RWPE2 (cell line): ENCODE measurements at regions not wholly inside any gene's neighbourhood (a gene's known extent, or its start where the extent isn't known, plus 50 kb on each side); places are given as distances from the start of the nearest gene placed in this dataset.

Source experiments
- ATAC-seq: fragments of 200-7000 bp; cut with Tn5 transposase; 3 replicates; pipeline ENCODE4 v1.9.1; 2021; ENCODE audit warnings: low read depth
- DNase-seq: peaks from one replicate; pipeline ENCODE4 v3.0.0-alpha.2; 2020; ENCODE audit warnings: low spot score
- H3K27ac ChIP-seq: fragments of 450-650 bp; 2 replicates; pipeline ENCODE4 v1.5.1; 2017; ENCODE audit warnings: mild to moderate bottlenecking; ENCODE audit not compliant: poor library complexity, severe bottlenecking
- H3K27me3 ChIP-seq: fragments of 250-450 bp; sonication (Bioruptor Pico); 2 replicates; pipeline ENCODE4 v1.5.1; 2021; ENCODE audit warnings: mild to moderate bottlenecking, moderate library complexity; ENCODE audit not compliant: insufficient read depth, poor library complexity, severe bottlenecking
- H3K36me3 ChIP-seq: fragments of 250-450 bp; sonication (Bioruptor Pico); 2 replicates; pipeline ENCODE4 v1.5.1; 2020; ENCODE audit warnings: low read depth, mild to moderate bottlenecking, moderate library complexity
- H3K4me1 ChIP-seq: fragments of 250-450 bp; sonication (Bioruptor Pico); 2 replicates; pipeline ENCODE4 v1.5.1; 2021; ENCODE audit warnings: mild to moderate bottlenecking, moderate library complexity; ENCODE audit not compliant: insufficient read depth, poor library complexity, severe bottlenecking
- H3K4me3 ChIP-seq: fragments of 250-450 bp; sonication (Bioruptor Pico); 2 replicates; pipeline ENCODE4 v1.5.1; 2021; ENCODE audit warnings: mild to moderate bottlenecking, moderate library complexity; ENCODE audit not compliant: severe bottlenecking
- H3K9me3 ChIP-seq: fragments of 250-450 bp; sonication (Bioruptor Pico); 2 replicates; pipeline ENCODE4 v1.5.1; 2021; ENCODE audit warnings: mild to moderate bottlenecking, moderate library complexity; ENCODE audit not compliant: severe bottlenecking
- CTCF ChIP-seq: fragments of 450-650 bp; IDR thresholded peaks from one replicate; pipeline ENCODE4 v1.5.1; 2017; ENCODE audit warnings: mild to moderate bottlenecking, moderate library complexity; ENCODE audit not compliant: poor library complexity, severe bottlenecking

- no peak for ATAC-seq
Observed at GRCh38 chr4:163790231-163790630, 295.7 kb downstream of the TMA16 start.

GRCh38 chr4:163795885-163796284, 301.4 kb downstream of the TMA16 start:
- H3K4me3 ChIP-seq: no peak overlapping the region
- DNase-seq (no peak), ATAC-seq (no peak)
- H3K4me1 ChIP-seq: no peaks in the 10 kb centered on the region
- no peaks in the 10 kb centered on the region for H3K9me3 ChIP-seq
- no peak overlapping the region for H3K27ac ChIP-seq
- no peak for TF ChIP-seq CTCF
- H3K36me3 ChIP-seq: no peaks in the 10 kb centered on the region
- no peaks in the 10 kb centered on the region for H3K27me3 ChIP-seq

More at GRCh38 chr4:163790231-163790630, 295.7 kb downstream of the TMA16 start:
- Histone ChIP-seq H3K27ac (no peak overlapping the region), H3K4me1 (no peaks in the 10 kb centered on the region), H3K36me3 (no peaks in the 10 kb centered on the region), H3K4me3 (no peak overlapping the region), H3K27me3 (no peaks in the 10 kb centered on the region), H3K9me3 (no peaks in the 10 kb centered on the region)
- TF ChIP-seq CTCF: no peak
- no peak for DNase-seq

GRCh38 chr4:163804001-163804400, 309.5 kb downstream of the TMA16 start:
- Histone ChIP-seq H3K36me3 (no peaks in the 10 kb centered on the region), H3K4me1 (no peaks in the 10 kb centered on the region), H3K9me3 (no peaks in the 10 kb centered on the region), H3K4me3 (no peak overlapping the region), H3K27ac (no peak overlapping the region), H3K27me3 (no peaks in the 10 kb centered on the region)
- DNase-seq (no peak), ATAC-seq (no peak)
- TF ChIP-seq CTCF: no peak

GRCh38 chr4:163806653-163807052, 312.2 kb downstream of the TMA16 start:
- Histone ChIP-seq H3K9me3 (peaks cover 1% of the 10 kb centered on the region), H3K4me1 (no peaks in the 10 kb centered on the region), H3K36me3 (no peaks in the 10 kb centered on the region), H3K27me3 (no peaks in the 10 kb centered on the region), H3K27ac (no peak overlapping the region), H3K4me3 (no peak overlapping the region)
- DNase-seq: no peak
- no peak for ATAC-seq
- no peak for TF ChIP-seq CTCF

GRCh38 chr4:163808011-163808410, 313.5 kb downstream of the TMA16 start:
- TF ChIP-seq CTCF: no peak
- Histone ChIP-seq H3K4me3 (no peak overlapping the region), H3K9me3 (peaks cover 1% of the 10 kb centered on the region), H3K27me3 (no peaks in the 10 kb centered on the region), H3K4me1 (no peaks in the 10 kb centered on the region), H3K27ac (no peak overlapping the region), H3K36me3 (no peaks in the 10 kb centered on the region)
- ATAC-seq (no peak), DNase-seq (no peak)
